A673 (cell line): ENCODE measurements at regions not wholly inside any gene's neighbourhood (a gene's known extent, or its start where the extent isn't known, plus 50 kb on each side); places are given as distances from the start of the nearest gene placed in this dataset.

Experiments
- EZH2 ChIP-seq: fragments of 200-600 bp; sonication (generic); IDR thresholded peaks from 2 replicates; pipeline ENCODE4 v1.6.1; 2017; ENCODE audit warnings: borderline replicate concordance, low read depth, mild to moderate bottlenecking, mixed read lengths, antibody characterized with exemption, low read length; ENCODE audit not compliant: poor library complexity, severe bottlenecking
- TF ChIP-seq, protein P1 (sequence below): fragments of 300-800, 200-600 bp; sonication (generic); conservative IDR thresholded peaks from 2 replicates; pipeline ENCODE4 v1.5.1; 2017; ENCODE audit warnings: low read depth, mild to moderate bottlenecking, antibody characterized with exemption, low read length, moderate library complexity, mixed read lengths

DNA sequence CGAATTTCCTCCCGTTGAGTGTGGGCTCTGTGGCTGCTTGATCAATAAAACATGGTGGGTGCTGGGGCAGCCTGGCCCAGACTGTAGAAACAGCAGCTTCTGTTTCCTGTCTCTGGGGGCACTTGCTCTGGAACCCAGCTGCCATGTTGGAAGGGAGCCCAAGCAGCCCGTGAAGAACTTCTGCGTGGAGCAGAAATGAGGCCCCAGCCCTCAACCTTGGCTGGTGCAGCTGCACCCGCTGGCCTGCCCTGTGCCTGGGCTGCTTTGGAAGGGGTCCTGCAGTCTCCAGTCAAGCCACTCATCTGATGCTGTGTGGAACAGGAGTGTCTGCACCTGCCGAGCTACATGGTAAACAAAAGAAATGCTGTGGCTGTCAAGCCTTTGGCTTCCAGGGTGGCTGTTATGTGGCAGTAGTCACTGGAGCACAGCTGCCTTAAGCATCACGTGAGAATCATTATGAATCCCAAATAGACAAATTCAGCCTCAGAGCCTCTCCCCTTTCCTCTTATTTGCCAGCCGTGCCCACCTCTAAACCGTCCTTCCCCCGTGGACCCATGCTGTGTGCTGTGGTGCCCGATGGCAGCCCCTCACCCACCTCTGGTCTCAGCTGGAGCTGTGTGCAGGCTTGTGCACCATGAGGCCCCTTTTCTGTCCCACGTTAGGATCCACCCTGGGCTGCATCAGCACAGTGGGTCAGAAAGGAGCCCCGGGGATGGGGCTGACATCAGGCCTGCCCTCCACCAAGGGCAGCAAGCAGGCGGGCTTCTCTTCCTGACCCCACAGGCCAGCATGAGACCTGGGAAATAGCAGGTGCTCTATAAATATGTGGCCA is 134.0 kb upstream of the HDAC4 start:
- no peak for TF ChIP-seq EZH2
- TF ChIP-seq, protein P1, sequence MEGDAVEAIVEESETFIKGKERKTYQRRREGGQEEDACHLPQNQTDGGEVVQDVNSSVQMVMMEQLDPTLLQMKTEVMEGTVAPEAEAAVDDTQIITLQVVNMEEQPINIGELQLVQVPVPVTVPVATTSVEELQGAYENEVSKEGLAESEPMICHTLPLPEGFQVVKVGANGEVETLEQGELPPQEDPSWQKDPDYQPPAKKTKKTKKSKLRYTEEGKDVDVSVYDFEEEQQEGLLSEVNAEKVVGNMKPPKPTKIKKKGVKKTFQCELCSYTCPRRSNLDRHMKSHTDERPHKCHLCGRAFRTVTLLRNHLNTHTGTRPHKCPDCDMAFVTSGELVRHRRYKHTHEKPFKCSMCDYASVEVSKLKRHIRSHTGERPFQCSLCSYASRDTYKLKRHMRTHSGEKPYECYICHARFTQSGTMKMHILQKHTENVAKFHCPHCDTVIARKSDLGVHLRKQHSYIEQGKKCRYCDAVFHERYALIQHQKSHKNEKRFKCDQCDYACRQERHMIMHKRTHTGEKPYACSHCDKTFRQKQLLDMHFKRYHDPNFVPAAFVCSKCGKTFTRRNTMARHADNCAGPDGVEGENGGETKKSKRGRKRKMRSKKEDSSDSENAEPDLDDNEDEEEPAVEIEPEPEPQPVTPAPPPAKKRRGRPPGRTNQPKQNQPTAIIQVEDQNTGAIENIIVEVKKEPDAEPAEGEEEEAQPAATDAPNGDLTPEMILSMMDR, result no peak
